ENCODE measurements at regions not wholly inside any gene's neighbourhood (a gene's known extent, or its start where the extent isn't known, plus 50 kb on each side); places are given as distances from the start of the nearest gene placed in this dataset.
A peak's percentile ranks its signal among the peaks of the same experiment; 100 is the strongest.

DNA sequence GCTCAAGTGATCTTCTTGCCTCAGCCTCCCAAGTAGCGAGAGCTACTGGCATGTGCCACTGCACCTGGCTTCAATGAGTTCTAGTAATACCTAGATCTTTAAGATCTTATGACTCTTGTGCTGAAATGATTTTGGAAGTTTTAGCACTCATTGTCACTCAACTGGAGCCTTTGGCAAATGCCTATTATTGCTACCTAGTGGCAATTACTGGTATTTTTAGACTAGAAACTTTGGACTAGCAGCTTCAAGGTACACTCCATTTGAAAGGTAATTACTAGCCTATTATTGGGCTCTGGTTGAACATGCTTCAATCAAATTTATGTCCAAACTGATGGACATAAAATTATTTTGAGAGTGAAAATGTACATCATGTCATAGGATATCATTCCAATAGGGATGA is 80.7 kb upstream of the MUCL1 start:
- CTCF ChIA-PET = no interaction called here
- DNase-seq (ENCODE audit: extremely low spot score) = no peak
- TF ChIP-seq FOXA1 (IDR thresholded peaks at IDR 0.05) = no peak
- TF ChIP-seq PKNOX1 (IDR thresholded peaks at IDR 0.05) = no peak
- no peak for TF ChIP-seq SP1 (IDR thresholded peaks at IDR 0.05)
- POLR2A ChIA-PET = no interaction called here

DNA sequence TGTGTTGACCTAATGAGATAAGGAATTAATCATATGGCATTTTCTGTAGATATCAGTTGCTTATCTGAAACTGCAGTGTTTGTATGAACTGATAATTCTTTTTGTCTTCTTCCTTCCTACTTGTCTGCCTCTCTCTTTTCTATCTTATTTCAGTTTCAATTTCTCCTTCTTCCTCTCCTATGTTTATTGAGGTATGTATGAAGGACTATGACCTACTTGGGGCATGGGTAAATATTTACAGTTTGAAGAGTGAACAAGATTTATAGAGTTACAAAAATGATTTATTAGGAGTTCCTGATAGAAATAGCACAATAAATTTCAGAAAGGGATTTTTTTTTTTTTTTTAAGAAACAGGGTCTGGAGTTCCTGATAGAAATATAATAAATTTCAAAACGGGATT is 88.7 kb upstream of the MUCL1 start:
- CTCF ChIA-PET = no interaction called here
- POLR2A ChIA-PET = no interaction called here
- TF ChIP-seq PKNOX1 (IDR thresholded peaks at IDR 0.05) = no peak
- no peak for TF ChIP-seq ARNT (IDR thresholded peaks at IDR 0.05)
- TF ChIP-seq ZNF384 (IDR thresholded peaks at IDR 0.05) = no peak
- no peak for TF ChIP-seq NFRKB (IDR thresholded peaks at IDR 0.05)
- TF ChIP-seq FOXA1 (IDR thresholded peaks at IDR 0.05) = no peak
- no peak for TF ChIP-seq TARDBP (IDR thresholded peaks at IDR 0.05)
- TF ChIP-seq SUZ12 (IDR thresholded peaks at IDR 0.05) = no peak
- no peak for TF ChIP-seq LEF1 (IDR thresholded peaks at IDR 0.05; ENCODE audit: borderline replicate concordance)
- no peak for TF ChIP-seq FOXK2 (IDR thresholded peaks at IDR 0.05)
- no peak for TF ChIP-seq L3MBTL2 (conservative IDR thresholded peaks at IDR 0.05)
- no peak for DNase-seq (ENCODE audit: extremely low spot score)

DNA sequence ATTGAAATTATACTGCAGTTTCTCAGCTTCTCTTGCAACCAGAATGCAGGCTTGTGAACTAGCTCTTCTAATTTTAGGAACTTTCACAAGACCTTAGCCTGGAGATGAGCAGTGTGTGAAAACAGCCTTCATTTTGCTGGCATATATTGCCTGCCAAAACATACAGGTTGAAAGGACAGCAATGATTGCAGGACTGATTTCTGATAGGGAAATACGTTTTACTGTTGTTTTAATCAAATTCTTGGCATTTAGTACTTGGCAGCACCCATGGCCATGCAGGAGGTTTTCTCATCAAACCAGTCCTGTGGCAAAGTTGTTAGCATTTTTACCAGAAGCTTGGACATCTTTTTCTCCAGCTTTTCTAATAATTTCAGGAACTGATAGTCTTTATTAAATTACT is 91.9 kb upstream of the MUCL1 start:
- ChIA-PET CTCF (no interaction called here), POLR2A (no interaction called here)
- no peak for TF ChIP-seq BHLHE40 (IDR thresholded peaks at IDR 0.05; ENCODE audit: borderline replicate concordance)
- TF ChIP-seq FOXA1 (IDR thresholded peaks at IDR 0.05) = no peak
- no peak for TF ChIP-seq HDGF (IDR thresholded peaks at IDR 0.05; ENCODE audit: borderline replicate concordance)
- no peak for TF ChIP-seq SUZ12 (IDR thresholded peaks at IDR 0.05)
- no peak for TF ChIP-seq ELF4 (IDR thresholded peaks at IDR 0.05)
- TF ChIP-seq TARDBP (IDR thresholded peaks at IDR 0.05) = no peak
- TF ChIP-seq LEF1 (IDR thresholded peaks at IDR 0.05; ENCODE audit: borderline replicate concordance) = no peak
- TF ChIP-seq ZNF384 (IDR thresholded peaks at IDR 0.05) = no peak
- no peak for TF ChIP-seq SP1 (IDR thresholded peaks at IDR 0.05)
- TF ChIP-seq FOXK2 (IDR thresholded peaks at IDR 0.05) = no peak
- no peak for TF ChIP-seq ARNT (IDR thresholded peaks at IDR 0.05)
- TF ChIP-seq L3MBTL2 (conservative IDR thresholded peaks at IDR 0.05) = no peak
- no peak for TF ChIP-seq PKNOX1 (IDR thresholded peaks at IDR 0.05)
- no peak for TF ChIP-seq CTBP1 (IDR thresholded peaks at IDR 0.05; ENCODE audit: borderline replicate concordance)
- no peak for TF ChIP-seq FOXM1 (IDR thresholded peaks at IDR 0.05; ENCODE audit: borderline replicate concordance)
- TF ChIP-seq NFRKB (IDR thresholded peaks at IDR 0.05) = no peak
- DNase-seq (ENCODE audit: extremely low spot score) = no peak

GRCh38 chr12:54759751-54760150 is 94.6 kb upstream of the MUCL1 start:
- ChIA-PET CTCF (interaction anchor here (0.6 to 2.0 kb wide), 4 partner anchors 11 to 197 kb away, joined by 3 to 7 read pairs (median 4); no protein-coding TSS in a partner anchor), POLR2A (no interaction called here)
- TF ChIP-seq SP1 (IDR thresholded peaks at IDR 0.05) (no peak), ZNF384 (IDR thresholded peaks at IDR 0.05) (no peak), HDGF (IDR thresholded peaks at IDR 0.05; ENCODE audit: borderline replicate concordance) (no peak), CTBP1 (IDR thresholded peaks at IDR 0.05; ENCODE audit: borderline replicate concordance) (no peak), TARDBP (IDR thresholded peaks at IDR 0.05) (no peak), ELF4 (IDR thresholded peaks at IDR 0.05) (no peak), L3MBTL2 (conservative IDR thresholded peaks at IDR 0.05) (no peak), FOXM1 (IDR thresholded peaks at IDR 0.05; ENCODE audit: borderline replicate concordance) (no peak)
- DNase-seq (ENCODE audit: extremely low spot score) = peak; percentile 38

DNA sequence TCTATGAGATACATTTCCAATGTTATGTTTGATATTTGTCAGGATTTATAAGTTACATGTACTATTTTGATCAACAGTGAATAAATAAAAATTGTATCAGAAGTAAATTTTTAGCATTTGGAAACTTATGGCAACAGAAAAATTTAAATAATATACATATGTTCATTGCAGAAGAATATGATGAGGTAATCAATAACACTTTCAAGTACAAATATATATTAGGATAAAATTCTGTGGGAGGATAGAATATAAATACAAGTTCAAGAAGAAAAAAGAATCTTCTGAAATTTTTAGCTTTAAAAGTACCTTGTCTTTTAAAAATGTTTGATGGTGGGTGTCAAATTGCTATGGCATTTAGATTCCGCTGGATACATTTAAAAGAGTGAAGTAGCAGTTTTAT is 102.8 kb upstream of the MUCL1 start:
- POLR2A ChIA-PET = no interaction called here
- no peak for DNase-seq (ENCODE audit: extremely low spot score)
- CTCF ChIA-PET = interaction anchor here (0.8 kb wide), 1 partner anchor 207 kb away, joined by 3 read pairs; no protein-coding TSS in a partner anchor
- TF ChIP-seq L3MBTL2 (conservative IDR thresholded peaks at IDR 0.05) = no peak
- TF ChIP-seq FOXK2 (IDR thresholded peaks at IDR 0.05) = no peak
- TF ChIP-seq ZNF384 (IDR thresholded peaks at IDR 0.05) = no peak

DNA sequence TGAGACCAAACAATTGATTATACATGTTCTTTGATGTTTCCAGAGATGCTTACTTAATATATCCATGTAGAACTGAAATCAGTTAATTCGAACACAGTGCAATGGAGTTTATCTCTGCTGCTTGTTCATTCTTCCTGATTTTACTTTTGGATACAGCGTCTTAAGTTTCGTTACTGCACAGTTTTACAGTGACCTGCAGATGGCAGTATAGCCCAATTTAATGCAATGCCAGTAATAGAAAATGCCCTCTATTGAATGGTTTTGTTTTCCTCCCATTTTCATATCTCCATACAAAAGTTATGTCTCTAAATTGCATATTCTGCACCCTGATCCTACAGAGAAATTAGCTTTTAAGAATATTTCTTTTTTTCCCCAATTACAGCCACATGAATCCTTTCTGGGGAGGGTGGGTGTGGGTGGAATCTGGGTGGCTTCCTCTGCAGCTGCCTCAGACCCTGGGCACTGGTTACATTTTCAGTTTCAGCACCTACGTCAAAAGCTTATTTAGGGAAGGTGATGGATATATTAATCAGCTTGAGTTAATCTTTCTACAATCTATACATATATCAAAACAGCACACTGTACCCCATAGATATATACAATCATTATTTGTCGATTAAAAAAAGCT is 101.1 kb upstream of the DCD start:
- ChIA-PET CTCF (interaction anchor here (0.6 to 1.9 kb wide), 11 partner anchors 10 to 319 kb away, joined by 3 to 8 read pairs (median 4); no protein-coding TSS in a partner anchor), POLR2A (no interaction called here)
- peak; percentile 51 for DNase-seq (ENCODE audit: extremely low spot score)
- TF ChIP-seq ARNT (IDR thresholded peaks at IDR 0.05) (no peak), SP1 (IDR thresholded peaks at IDR 0.05) (no peak), PKNOX1 (IDR thresholded peaks at IDR 0.05) (no peak), BHLHE40 (IDR thresholded peaks at IDR 0.05; ENCODE audit: borderline replicate concordance) (no peak), FOXM1 (IDR thresholded peaks at IDR 0.05; ENCODE audit: borderline replicate concordance) (no peak), LEF1 (IDR thresholded peaks at IDR 0.05; ENCODE audit: borderline replicate concordance) (no peak), FOXK2 (IDR thresholded peaks at IDR 0.05) (no peak), TARDBP (IDR thresholded peaks at IDR 0.05) (no peak), NFRKB (IDR thresholded peaks at IDR 0.05) (no peak), HDGF (IDR thresholded peaks at IDR 0.05; ENCODE audit: borderline replicate concordance) (no peak), L3MBTL2 (conservative IDR thresholded peaks at IDR 0.05) (no peak), ELF4 (IDR thresholded peaks at IDR 0.05) (no peak), ZNF384 (IDR thresholded peaks at IDR 0.05) (no peak), SUZ12 (IDR thresholded peaks at IDR 0.05) (no peak), FOXA1 (IDR thresholded peaks at IDR 0.05) (no peak), CTBP1 (IDR thresholded peaks at IDR 0.05; ENCODE audit: borderline replicate concordance) (no peak)
